ENCODE measurements at regions not wholly inside any gene's neighbourhood (a gene's known extent, or its start where the extent isn't known, plus 50 kb on each side); places are given as distances from the start of the nearest gene placed in this dataset.

GRCh38 chr11:94673951-94674491 lies 94.1 kb upstream of the AMOTL1 start:
- TF ChIP-seq POLR2A (IDR thresholded peaks at IDR 0.05; ENCODE audit: low read depth, low read length) (no peak), CTCF (conservative IDR thresholded peaks at IDR 0.05; ENCODE audit: low read depth, low read length) (no peak), ELK1 (IDR thresholded peaks at IDR 0.05; ENCODE audit: borderline replicate concordance, low read depth, low read length) (no peak), CEBPB (IDR thresholded peaks at IDR 0.05; ENCODE audit: low read depth, low read length) (no peak), SMC3 (IDR thresholded peaks at IDR 0.05; ENCODE audit: low read depth, low read length) (no peak), RAD21 (IDR thresholded peaks at IDR 0.05; ENCODE audit: low read length) (no peak), BHLHE40 (IDR thresholded peaks at IDR 0.05; ENCODE audit: low read depth, low read length) (no peak), RCOR1 (IDR thresholded peaks at IDR 0.05; ENCODE audit: insufficient replicate concordance, low read length) (no peak), MAZ (IDR thresholded peaks at IDR 0.05; ENCODE audit: borderline replicate concordance, low read depth, low read length) (no peak)

All from IMR-90 (cell line).